HG03097 (cell line): ENCODE measurements at regions not wholly inside any gene's neighbourhood (a gene's known extent, or its start where the extent isn't known, plus 50 kb on each side); places are given as distances from the start of the nearest gene placed in this dataset.
A peak's percentile ranks its signal among the peaks of the same experiment; 100 is the strongest.

Experiments
- ATAC-seq: cut with Tn5 transposase; IDR thresholded peaks from one replicate; pipeline ENCODE4 v1.9.1; 2021; ENCODE audit not compliant: unreplicated experiment, low FRiP score

- no peak for ATAC-seq
Measured at GRCh38 chr21:43364261-43364510, 62.7 kb downstream of the SIK1 start.

- ATAC-seq = no peak
Measured at GRCh38 chr21:43363506-43364260, 63.2 kb downstream of the SIK1 start.

GRCh38 chr21:43362915-43363314, 64.0 kb downstream of the SIK1 start:
- no peak for ATAC-seq

GRCh38 chr21:43362321-43362791, 64.6 kb downstream of the SIK1 start:
- ATAC-seq = no peak

GRCh38 chr21:43361493-43362296, 65.2 kb downstream of the SIK1 start:
- ATAC-seq = no peak

GRCh38 chr21:43361127-43361492, 65.8 kb downstream of the SIK1 start:
- no peak for ATAC-seq

- ATAC-seq = no peak
Measured at GRCh38 chr21:43360441-43361126, 66.3 kb downstream of the SIK1 start.

GRCh38 chr21:43358940-43359822, 67.8 kb downstream of the SIK1 start:
- no peak for ATAC-seq

- ATAC-seq = no peak
Measured at GRCh38 chr21:43357715-43358430, 69.1 kb downstream of the SIK1 start.

- ATAC-seq = no peak
Measured at GRCh38 chr21:43355925-43356289, 71.0 kb downstream of the SIK1 start.

GRCh38 chr21:43355266-43355924, 71.5 kb downstream of the SIK1 start:
- no peak for ATAC-seq

GRCh38 chr21:43354666-43355065, 72.3 kb downstream of the SIK1 start:
- ATAC-seq = no peak

- ATAC-seq = no peak
Measured at GRCh38 chr21:43354026-43354420, 72.9 kb downstream of the SIK1 start.

- ATAC-seq = no peak
Measured at GRCh38 chr21:43353282-43354025, 73.5 kb downstream of the SIK1 start.

- ATAC-seq = peak; percentile 45
Measured at GRCh38 chr21:43352568-43353281, 74.2 kb downstream of the SIK1 start.

GRCh38 chr21:43352154-43352537, 74.8 kb downstream of the SIK1 start:
- no peak for ATAC-seq

- no peak for ATAC-seq
Measured at GRCh38 chr21:43351501-43352153, 75.3 kb downstream of the SIK1 start.

- no peak for ATAC-seq
Measured at GRCh38 chr21:43349644-43350043, 77.3 kb downstream of the SIK1 start.
